ENCODE measurements at regions not wholly inside any gene's neighbourhood (a gene's known extent, or its start where the extent isn't known, plus 50 kb on each side); places are given as distances from the start of the nearest gene placed in this dataset.

- TF ChIP-seq EZH2phosphoT487 (IDR thresholded peaks at IDR 0.05; ENCODE audit: borderline replicate concordance, low read depth, low read length) = no peak
- no peak for TF ChIP-seq CTCF (conservative IDR thresholded peaks at IDR 0.05; ENCODE audit: low read length)
These were observed 230.9 kb upstream of the BRINP3 start for GRCh38 chr1:190708418-190709057.

DNA sequence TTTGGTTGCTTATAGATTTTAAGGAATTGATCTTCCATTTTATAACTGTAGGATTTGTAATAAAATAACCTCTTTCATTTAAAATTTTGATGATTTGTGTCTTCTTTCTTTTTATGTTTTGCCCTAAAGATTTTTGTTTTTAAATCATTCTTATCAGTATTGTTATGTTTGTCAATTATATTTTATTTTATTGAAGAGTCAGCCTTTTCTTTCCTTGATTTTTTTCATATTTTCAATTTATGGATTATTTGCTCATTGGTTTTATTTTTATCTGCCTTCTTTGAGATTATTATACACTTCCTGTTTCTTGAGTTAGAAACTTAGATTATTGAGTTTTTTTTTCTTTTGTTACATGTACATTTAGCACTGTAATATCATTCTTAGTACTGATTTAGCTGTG, 233.4 kb upstream of the BRINP3 start:
- no peak for DNase-seq (ENCODE audit: low spot score)
- H3K27ac ChIP-seq (ENCODE audit: low read depth, low read length, poor library complexity, severe bottlenecking) = no peak overlapping the region
- no peaks in the 10 kb centered on the region for H3K36me3 ChIP-seq (ENCODE audit: insufficient read depth, low read length)
- no peaks in the 10 kb centered on the region for H4K20me1 ChIP-seq (ENCODE audit: insufficient read depth, low read length)
- no TSS peak for BruUV-seq (replicated peaks)
- no peak for TF ChIP-seq CTCF (conservative IDR thresholded peaks at IDR 0.05; ENCODE audit: low read length)
- TF ChIP-seq EZH2phosphoT487 (IDR thresholded peaks at IDR 0.05; ENCODE audit: borderline replicate concordance, low read depth, low read length) = no peak
- intact Hi-C loops (cut with micrococcal nuclease; ENCODE audit: unreplicated experiment) = no loop called here
- no peaks in the 10 kb centered on the region for H3K9me2 ChIP-seq (ENCODE audit: insufficient read depth, low read length)
- H2AFZ ChIP-seq (ENCODE audit: low read length) = no peak overlapping the region
- ChIA-PET POLR2A (no interaction called here), CTCF (ENCODE audit: unreplicated experiment) (no interaction called here)
- no peaks in the 10 kb centered on the region for H3K79me2 ChIP-seq (ENCODE audit: insufficient read depth, low read depth, low read length)
- no peaks in the 10 kb centered on the region for H3K4me1 ChIP-seq (ENCODE audit: insufficient read depth, low read length, poor library complexity, severe bottlenecking)
- H3K9me3 ChIP-seq (ENCODE audit: low read length) = no peaks in the 10 kb centered on the region
- no peak overlapping the region for H3K4me3 ChIP-seq (ENCODE audit: low read depth, low read length, poor library complexity, severe bottlenecking)
- H3K4me2 ChIP-seq (ENCODE audit: low read length) = no peak overlapping the region

More at GRCh38 chr1:190708418-190709057, 230.9 kb upstream of the BRINP3 start:
- no peaks in the 10 kb centered on the region for H3K79me2 ChIP-seq (ENCODE audit: insufficient read depth, low read depth, low read length)
- H4K20me1 ChIP-seq (ENCODE audit: insufficient read depth, low read length) = no peaks in the 10 kb centered on the region
- H2AFZ ChIP-seq (ENCODE audit: low read length) = no peak overlapping the region
- no peaks in the 10 kb centered on the region for H3K9me3 ChIP-seq (ENCODE audit: low read length)
- intact Hi-C loops (cut with micrococcal nuclease; ENCODE audit: unreplicated experiment) = no loop called here
- no peak for DNase-seq (ENCODE audit: low spot score)
- H3K4me3 ChIP-seq (ENCODE audit: low read depth, low read length, poor library complexity, severe bottlenecking) = no peak overlapping the region
- ChIA-PET CTCF (ENCODE audit: unreplicated experiment) (no interaction called here), POLR2A (no interaction called here)
- BruUV-seq (replicated peaks) = no TSS peak
- H3K9me2 ChIP-seq (ENCODE audit: insufficient read depth, low read length) = no peaks in the 10 kb centered on the region
- H3K4me1 ChIP-seq (ENCODE audit: insufficient read depth, low read length, poor library complexity, severe bottlenecking) = no peaks in the 10 kb centered on the region
- no peak overlapping the region for H3K4me2 ChIP-seq (ENCODE audit: low read length)
- no peak overlapping the region for H3K27ac ChIP-seq (ENCODE audit: low read depth, low read length, poor library complexity, severe bottlenecking)
- H3K36me3 ChIP-seq (ENCODE audit: insufficient read depth, low read length) = no peaks in the 10 kb centered on the region

DNA sequence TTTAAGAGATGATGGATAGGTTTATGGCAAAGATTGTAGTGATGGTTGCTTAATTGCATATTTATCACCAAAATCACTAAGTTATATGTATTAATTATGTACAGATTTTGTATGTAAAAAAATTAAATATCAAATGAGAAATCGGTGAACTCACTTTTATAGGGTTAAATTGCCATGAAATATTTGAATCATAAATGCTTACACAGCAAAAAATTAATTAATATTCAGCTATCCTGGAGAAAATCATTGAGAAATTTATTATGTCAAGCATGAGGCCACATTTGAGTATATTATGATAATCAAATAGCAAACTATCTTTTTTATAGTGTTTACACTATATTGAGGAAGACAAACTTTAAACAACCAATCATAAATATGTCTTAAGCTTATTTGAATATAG, 239.4 kb upstream of the BRINP3 start:
- TF ChIP-seq EZH2phosphoT487 (IDR thresholded peaks at IDR 0.05; ENCODE audit: borderline replicate concordance, low read depth, low read length) = no peak
- TF ChIP-seq CTCF (conservative IDR thresholded peaks at IDR 0.05; ENCODE audit: low read length) = no peak
- ChIA-PET POLR2A (interaction anchor here (0.5 to 0.9 kb wide), 2 partner anchors 9 to 94 kb away, joined by 3 read pairs; no protein-coding TSS in a partner anchor), CTCF (ENCODE audit: unreplicated experiment) (no interaction called here)
- intact Hi-C loops (cut with micrococcal nuclease; ENCODE audit: unreplicated experiment) = no loop called here
- H3K9me3 ChIP-seq (ENCODE audit: low read length) = no peaks in the 10 kb centered on the region
- no peaks in the 10 kb centered on the region for H3K9me2 ChIP-seq (ENCODE audit: insufficient read depth, low read length)
- H3K4me1 ChIP-seq (ENCODE audit: insufficient read depth, low read length, poor library complexity, severe bottlenecking) = no peaks in the 10 kb centered on the region
- no peaks in the 10 kb centered on the region for H3K79me2 ChIP-seq (ENCODE audit: insufficient read depth, low read depth, low read length)
- H3K27ac ChIP-seq (ENCODE audit: low read depth, low read length, poor library complexity, severe bottlenecking) = no peak overlapping the region
- H2AFZ ChIP-seq (ENCODE audit: low read length) = no peak overlapping the region
- no peak overlapping the region for H3K4me3 ChIP-seq (ENCODE audit: low read depth, low read length, poor library complexity, severe bottlenecking)
- DNase-seq (ENCODE audit: low spot score) = no peak
- H3K4me2 ChIP-seq (ENCODE audit: low read length) = no peak overlapping the region
- no peaks in the 10 kb centered on the region for H3K36me3 ChIP-seq (ENCODE audit: insufficient read depth, low read length)
- no peaks in the 10 kb centered on the region for H4K20me1 ChIP-seq (ENCODE audit: insufficient read depth, low read length)
- no TSS peak for BruUV-seq (replicated peaks)

Measured in OCI-LY7 (cell line).